Adipose tissue (tissue), 3 donors: ENCODE measurements at regions not wholly inside any gene's neighbourhood (a gene's known extent, or its start where the extent isn't known, plus 50 kb on each side); places are given as distances from the start of the nearest gene placed in this dataset.

Experiments
- H3K27ac ChIP-seq: one replicate; pipeline ENCODE4 v1.5.1; 2013; ENCODE audit warnings: low read depth, low read length
- WGBS, 3 donors: extraction: QIAGEN DNeasy Blood & Tissue Kit; methylation state at CpG; one replicate each; pipeline ENCODE4 v1.1.7; 2013; 5-methylcytosine and 5-hydroxymethylcytosine counted together
- donor health status: healthy with polysubstance abuse.
- donor health status: Bipolar disorder and iron deficiency.
- donor health status: healthy.

DNA sequence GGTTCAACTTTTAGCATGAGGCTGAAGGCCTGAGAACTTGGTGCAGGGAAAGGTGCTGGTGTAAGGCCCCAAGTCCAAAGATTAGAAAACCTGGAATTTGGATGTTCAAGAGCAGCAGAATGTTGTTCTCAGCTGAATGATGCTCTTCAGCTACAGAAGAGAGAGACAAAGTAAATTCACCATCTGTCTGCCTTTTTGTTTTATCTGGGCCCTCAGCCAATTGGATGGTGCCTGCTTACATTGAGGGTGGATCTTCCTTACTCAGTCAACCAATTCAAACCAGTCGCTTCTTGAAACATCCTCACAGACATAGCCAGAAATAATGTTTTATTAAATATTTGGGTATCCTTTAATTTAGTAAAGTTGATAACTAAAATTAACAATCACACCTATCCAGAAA lies 748.2 kb upstream of the ADAMTS5 start:
- WGBS, 3 donors, result 91 to 93% (median 92%) methylated on average over 1 of the region's 1 CpG
- no peak overlapping the region for H3K27ac ChIP-seq

DNA sequence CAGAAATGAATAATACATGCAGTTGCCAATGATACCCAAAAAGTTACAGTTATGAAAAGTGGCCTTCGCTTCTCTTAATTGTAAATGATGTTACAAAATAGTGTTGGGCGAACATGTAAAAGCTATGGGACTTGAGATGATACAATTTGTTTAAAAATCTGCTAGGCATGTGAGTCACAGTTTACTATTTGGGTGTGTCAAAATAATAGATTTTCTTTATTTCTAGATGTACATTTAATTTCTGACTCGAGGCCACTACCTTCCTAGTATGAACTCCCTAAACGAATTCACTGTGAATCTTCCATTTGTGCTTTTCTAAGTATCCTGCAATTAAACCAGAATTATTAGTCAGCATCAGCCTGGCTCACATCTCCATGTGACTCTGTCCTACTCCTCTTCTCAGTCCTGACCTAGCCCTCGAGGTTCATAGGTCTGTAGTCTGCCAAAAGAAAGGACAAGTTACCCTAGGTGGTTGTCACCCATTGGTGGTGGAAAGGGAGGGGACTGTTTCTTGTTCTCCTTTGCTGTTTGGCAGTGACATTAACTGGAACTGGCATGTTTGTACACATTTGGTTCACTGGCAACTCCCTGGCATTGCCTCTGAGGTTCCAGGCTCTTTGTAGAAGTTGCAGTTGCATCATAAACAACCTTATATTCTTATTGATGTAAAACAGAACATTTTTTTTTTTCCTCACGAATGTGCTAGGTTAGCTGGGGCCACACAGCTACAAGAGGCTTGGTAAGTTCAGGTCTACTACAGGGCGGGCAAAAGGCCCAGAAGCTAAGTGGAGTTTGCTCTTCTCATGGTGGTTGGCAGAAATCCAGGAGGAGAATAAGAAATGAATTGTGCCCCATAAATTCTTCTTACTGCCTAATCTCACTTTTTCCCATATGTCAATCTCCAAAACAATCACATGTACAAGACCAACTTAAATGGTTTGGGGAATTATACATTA lies 746.5 kb upstream of the ADAMTS5 start:
- no peak overlapping the region for H3K27ac ChIP-seq
- 69 to 76% (median 73%) methylated on average over 7 of the region's 7 CpGs for WGBS, 3 donors

DNA sequence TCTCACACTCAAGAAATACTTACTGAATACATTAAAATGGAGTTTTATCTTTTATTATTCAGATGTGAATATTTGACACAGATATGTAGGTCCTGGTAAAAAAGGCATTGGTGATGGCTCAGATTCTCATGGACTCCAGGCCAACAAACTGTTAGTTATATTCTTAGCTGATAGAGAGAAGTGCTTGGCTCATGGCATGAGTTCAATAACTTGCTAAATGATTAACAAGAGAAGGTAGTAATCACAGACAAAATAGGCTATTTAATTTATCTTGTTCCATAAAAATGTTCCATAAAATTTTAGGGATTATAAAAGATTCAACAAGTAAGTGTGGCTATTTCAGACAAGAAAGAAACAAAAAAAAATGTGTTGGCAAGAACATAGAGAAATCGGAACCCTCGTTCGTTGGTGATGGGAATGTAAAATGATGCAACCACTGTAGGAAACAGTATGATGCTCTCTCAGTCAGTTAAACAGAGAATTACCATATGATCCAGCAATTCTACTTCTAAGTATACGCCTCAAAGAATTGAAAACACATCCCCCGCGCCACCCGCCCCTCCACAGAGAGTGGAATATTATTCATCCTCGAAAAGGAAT lies 737.8 kb upstream of the ADAMTS5 start:
- H3K27ac ChIP-seq, result no peak overlapping the region
- 87 to 88% (median 87%) methylated on average over 8 of the region's 8 CpGs for WGBS, 3 donors

DNA sequence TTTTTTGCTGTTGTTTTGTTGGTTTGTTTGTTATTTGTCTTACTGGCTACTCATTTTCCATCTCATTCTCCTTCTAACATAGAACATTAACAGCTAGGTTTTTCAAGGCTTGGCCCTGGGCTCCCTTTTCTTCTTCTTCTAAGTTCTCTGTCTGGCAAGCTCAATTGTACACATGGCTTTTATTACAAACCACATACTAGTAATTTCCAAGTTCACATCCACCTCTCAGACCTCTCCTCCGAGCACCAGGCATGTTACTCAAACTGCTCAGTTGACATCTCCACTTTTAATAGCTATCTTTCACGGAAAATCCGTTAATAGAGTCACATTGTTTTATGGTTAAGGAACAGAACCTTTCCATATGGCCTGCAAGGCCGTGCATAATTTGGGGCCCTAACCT lies 736.9 kb upstream of the ADAMTS5 start:
- H3K27ac ChIP-seq, result no peak overlapping the region
- 62 to 72% (median 65%) methylated on average over 4 of the region's 4 CpGs for WGBS, 3 donors

DNA sequence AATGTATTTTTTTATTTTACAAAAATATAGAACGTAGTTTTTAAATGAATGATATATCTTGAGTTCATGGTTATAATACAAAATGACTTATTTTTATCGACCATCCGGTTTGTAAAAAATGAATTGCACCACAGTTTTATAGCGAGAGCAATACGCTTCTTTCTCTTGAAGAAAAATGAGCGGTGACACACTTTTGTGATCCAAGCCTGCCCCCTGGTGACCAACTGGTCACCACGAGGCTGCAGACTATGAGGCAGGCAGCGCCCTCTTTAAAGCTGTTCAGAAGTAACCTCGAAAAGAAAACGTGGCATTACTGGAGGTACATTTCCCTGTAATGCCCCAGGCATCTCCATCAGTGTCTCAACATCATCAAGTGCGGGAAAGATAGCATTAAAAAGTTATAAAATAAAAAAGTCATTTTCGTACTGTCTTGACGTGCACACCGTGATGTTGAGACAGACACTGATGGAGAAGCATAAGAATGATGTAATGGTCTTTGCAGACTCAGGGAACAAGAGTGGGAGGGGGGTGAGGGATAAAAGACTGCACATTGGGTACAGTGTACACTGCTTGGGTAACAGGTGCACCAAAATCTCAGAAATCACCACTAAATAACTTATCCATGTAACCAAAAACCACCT lies 734.2 kb upstream of the ADAMTS5 start:
- WGBS, 3 donors, result 8 to 11% (median 10%) methylated on average over 14 of the region's 14 CpGs
- H3K27ac ChIP-seq, result no peak overlapping the region

DNA sequence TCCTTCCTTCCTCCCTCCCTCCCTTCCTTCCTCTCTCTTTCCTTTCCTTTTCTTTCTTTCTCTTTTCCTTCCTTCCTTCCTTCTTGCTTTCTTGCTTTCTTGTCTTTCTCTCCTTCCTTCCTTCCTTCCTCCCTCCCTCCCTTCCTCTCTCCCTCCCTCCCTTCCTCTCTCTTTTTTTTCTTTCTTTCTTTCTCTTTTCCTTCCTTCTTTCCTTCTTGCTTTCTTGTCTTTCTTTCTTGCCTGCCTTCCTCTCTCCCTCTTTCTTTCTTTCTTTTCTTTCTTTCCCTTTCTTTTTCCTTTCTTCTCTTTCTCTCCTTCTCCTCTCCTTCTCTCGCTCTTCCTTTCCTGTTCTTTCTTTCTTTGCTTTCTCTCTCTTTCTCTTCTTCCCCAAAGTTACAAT lies 728.4 kb upstream of the ADAMTS5 start:
- no peak overlapping the region for H3K27ac ChIP-seq
- 91 to 100% (median 96%) methylated on average over 1 of the region's 1 CpG for WGBS, 3 donors

DNA sequence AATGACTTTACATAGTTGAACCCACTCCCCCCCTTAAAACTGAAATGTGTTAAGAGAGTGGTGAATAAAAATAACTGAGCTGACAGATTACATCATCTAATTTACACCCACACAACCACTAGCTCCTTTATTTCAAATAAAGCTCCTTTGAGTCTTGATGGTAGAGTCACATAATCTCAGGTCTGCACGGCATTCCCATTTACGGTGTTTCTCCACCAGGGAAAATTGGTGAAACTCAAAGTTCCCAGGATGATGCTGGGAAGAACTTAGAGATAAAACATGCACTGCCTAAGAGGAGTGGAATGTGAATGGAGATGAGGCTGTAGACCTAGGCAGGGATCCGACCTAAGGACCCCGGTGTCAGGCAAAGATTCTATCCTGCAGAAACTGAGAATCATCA lies 727.8 kb upstream of the ADAMTS5 start:
- H3K27ac ChIP-seq, result no peak overlapping the region
- WGBS, 3 donors, result 75 to 87% (median 76%) methylated on average over 4 of the region's 4 CpGs

DNA sequence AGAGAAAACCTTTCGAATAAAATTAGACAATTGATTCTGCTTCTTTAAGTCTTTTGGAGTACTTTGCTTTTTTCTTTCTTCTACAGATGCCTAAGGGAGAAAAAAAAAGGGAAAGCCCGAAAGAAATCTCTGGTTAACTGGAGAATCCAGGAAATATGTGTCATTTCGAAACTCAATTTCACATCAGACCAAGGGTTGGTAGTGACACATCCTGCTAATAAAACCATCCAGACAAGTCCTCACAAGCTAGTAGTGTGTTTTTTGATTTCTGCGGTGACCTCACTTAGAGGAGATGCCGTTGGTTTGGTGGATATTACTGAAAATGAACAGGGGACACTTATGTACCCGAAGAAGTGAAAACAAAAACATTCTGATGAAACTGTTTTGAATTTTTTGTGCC lies 726.5 kb upstream of the ADAMTS5 start:
- H3K27ac ChIP-seq, result no peak overlapping the region
- 82 to 89% (median 87%) methylated on average over 6 of the region's 6 CpGs for WGBS, 3 donors

DNA sequence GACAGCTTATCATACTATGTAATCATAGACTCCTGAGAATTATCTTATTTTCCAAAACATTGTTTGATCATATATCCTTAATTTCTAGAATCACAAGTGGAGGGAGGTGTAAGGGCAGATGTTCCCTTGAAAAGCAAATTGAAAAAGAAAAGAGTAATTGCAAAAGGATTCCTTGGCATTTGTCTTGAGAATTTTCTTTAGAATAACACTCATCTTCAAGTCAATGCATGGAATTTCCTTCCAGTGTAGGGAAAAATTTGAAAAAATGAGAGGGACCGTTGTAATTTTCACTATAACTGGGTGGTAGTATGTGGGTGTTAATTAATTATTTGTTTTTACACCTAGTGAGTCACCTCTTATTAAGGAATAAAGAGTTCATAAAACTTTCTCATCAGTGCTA lies 724.6 kb upstream of the ADAMTS5 start:
- no peak overlapping the region for H3K27ac ChIP-seq
- 0 to 73% (median 21%) methylated on average over 1 of the region's 1 CpG for WGBS, 3 donors

DNA sequence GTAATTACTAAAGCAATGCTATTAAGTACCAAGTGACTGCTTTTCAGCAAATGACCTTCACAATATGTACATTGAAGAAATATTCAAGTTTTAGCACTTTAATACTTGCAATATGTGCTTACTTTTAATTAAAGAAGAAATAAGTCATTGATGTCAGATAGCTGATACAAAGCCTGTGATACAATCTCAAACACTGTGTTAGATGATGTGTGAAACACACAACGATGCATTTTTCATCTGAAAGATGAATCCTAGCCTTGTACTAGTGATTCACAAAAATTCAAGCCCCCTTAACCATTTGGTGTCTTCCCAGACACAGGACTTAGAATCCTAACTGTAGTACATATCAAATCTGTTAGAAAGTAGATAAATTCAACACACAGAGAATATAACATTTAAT lies 724.1 kb upstream of the ADAMTS5 start:
- 44 to 80% (median 70%) methylated on average over 1 of the region's 1 CpG for WGBS, 3 donors
- no peak overlapping the region for H3K27ac ChIP-seq

DNA sequence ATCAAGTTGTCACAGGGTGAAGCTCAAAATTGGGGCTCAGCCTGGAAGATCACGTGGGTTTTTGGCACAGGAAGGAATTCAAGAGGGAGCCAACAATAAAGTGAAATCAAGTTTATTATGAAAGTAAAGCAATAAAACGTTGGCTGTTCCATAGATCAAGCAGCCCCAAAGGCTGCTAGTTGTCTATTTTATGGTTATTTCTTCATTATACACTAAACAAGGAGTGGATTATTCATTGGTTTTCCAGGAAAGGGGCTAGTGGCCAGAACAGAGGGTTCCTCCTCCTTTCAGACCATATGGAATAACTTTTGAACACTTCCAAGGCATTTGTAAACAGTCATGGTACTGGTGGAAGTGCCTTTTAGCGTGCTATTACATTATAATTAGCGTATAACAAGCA lies 723.5 kb upstream of the ADAMTS5 start:
- 61 to 75% (median 71%) methylated on average over 4 of the region's 4 CpGs for WGBS, 3 donors

DNA sequence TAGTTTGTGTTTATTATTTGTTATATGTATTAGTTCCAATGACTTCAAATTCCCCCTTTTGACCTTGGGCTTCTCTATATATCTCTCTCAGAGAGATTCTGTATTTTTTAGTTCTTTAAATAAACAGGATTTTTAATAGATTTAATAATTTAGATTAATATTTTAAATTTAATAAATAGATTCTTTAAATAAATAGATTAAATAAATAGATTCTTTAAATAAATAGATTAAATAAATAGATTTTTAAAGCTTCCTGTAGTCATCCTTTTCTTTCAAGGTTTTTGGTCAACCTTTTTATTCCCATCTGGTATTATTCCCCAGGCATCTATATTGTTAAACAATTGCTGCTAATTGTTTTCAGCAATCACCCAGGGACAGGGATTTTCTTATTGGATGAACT lies 721.9 kb upstream of the ADAMTS5 start:
- H3K27ac ChIP-seq, result no peak overlapping the region

More for the DNA sequence above, 723.5 kb upstream of the ADAMTS5 start:
- H3K27ac ChIP-seq, result no peak overlapping the region

DNA sequence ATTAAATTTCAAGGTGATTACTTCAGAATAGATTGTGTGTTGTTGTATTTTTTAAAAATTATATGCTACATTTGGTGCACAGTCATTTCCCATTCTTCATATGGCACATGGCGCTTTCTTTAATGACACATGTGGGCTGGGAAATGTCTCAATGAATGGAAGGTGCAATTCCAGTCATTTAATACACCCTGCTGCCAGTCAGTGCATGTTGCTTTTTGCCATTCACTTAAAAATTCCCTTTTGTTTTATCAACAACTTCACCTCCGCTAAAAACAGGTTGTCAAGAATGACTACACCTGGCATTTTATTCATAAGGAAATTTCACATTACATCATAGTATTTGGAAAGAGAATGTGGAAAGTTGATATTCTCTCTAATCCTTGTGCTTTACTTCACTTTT lies 716.4 kb upstream of the ADAMTS5 start:
- 79 to 92% (median 90%) methylated on average over 2 of the region's 2 CpGs for WGBS, 3 donors
- H3K27ac ChIP-seq, result no peak overlapping the region

DNA sequence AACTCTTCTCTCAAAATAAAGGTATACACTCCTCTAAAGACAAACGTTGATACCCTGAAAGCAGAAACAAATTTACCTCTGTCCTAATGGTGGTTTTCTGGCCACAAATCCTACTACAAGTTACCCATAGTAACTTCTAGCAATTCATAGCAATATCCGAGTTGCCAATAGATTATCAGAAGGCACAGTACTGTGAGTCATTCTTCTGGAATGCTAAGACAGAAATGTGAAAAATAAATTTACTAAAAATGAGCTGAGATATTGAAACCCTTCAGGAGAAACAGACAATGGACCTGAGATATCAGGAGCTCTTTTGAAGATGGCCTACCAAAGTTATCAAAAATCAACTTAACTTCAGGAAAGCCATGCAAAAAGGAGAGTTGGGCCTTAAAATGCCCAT lies 715.0 kb upstream of the ADAMTS5 start:
- 45 to 49% (median 47%) methylated on average over 2 of the region's 2 CpGs for WGBS, 3 donors
- no peak overlapping the region for H3K27ac ChIP-seq

DNA sequence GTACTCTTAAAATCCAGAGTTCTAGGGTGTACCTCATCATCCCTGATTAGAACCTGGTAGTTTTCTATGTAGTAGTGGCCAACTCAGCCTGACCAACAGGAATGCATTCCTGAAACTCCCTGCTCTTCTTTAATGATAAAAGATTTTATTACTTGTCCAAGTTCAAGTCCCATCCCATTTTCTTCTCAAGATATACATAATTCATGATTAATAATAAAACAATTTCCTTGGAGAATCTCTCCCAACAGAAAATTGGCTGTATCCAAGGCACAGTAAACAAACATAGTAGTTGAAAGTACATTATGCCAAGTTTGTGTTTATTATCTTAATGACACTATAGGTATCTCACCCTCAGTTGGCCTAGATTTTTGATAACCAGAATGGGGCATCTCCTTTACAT lies 714.1 kb upstream of the ADAMTS5 start:
- no peak overlapping the region for H3K27ac ChIP-seq

DNA sequence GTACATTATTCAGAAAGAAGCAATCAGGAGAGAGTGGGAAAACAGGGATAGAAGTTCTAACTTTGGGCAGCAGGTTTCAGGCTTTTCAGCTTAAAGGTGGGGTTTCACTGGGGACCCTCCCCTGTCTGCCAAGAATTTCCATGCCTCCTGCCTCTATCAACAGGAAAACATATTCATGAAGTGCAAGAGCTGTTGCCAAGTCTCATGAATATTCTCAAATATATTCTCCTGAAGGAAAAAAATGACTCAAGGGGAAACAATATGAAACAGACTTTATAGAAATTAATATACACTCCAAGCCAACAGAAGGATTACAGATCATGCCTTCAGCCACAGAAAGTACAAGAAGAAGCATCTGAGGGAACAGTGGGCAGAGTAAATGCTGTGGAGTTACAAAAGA lies 713.3 kb upstream of the ADAMTS5 start:
- H3K27ac ChIP-seq, result no peak overlapping the region

DNA sequence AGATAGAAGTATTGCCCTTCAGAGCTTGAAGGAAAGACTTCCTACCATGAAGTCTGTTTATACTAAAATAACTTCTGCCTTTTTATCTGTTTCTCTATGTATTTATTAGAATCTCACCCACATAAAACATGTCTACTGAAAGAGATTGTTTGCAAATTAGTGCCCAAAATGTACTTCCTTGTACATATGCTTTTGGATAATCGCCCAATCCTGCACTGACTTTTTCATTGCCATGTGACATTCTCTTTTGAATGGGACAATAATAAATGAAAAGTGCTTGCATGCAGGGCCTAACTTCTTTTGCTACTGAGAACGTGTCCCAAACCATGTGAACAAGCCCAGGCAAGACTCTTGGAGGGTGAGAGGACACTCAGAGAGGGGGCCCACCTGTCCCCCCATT lies 711.6 kb upstream of the ADAMTS5 start:
- 85 to 91% (median 86%) methylated on average over 2 of the region's 2 CpGs for WGBS, 3 donors
- no peak overlapping the region for H3K27ac ChIP-seq

DNA sequence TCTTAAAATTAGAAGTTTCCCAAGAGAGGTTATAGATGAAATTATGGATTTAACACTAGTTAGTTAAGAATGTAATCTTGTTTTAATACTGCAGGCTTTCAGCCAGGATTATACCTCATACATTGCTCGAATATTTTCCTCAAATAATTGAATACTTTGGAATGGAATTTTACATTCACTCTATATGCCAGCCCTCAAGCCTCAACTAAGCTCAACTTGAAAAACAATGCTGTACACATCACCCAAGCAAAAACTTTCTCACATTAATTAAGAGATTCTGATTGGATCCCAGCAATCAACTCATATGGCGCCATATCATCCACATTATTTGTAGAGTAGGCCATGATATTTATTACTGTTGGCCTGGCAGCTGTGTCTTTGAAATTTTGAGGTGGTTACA lies 710.7 kb upstream of the ADAMTS5 start:
- WGBS, 3 donors, result 21 to 45% (median 32%) methylated on average over 2 of the region's 2 CpGs
- H3K27ac ChIP-seq, result no peak overlapping the region

DNA sequence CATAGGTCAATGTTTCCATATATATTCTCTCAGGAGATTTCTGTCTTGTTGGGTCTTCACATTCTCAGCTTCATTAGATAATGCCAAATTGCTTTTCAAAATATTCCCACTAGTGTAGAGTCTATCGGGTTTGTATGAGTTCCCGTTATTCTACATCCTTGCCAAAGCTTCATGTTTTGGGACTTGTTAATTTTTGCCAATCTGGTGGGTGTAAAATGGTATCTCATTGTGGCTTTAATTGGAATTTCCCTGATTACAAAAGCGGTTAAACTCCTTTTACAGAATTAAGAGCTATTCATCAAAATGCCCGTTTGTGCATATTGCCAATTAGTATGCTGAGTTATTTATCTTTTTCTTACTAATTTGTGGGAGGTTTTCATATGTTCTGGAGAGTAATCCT lies 708.4 kb upstream of the ADAMTS5 start:
- no peak overlapping the region for H3K27ac ChIP-seq
- WGBS, 3 donors, result 61 to 75% (median 67%) methylated on average over 4 of the region's 4 CpGs
